SU-DHL-6 (cell line): ENCODE measurements at regions not wholly inside any gene's neighbourhood (a gene's known extent, or its start where the extent isn't known, plus 50 kb on each side); places are given as distances from the start of the nearest gene placed in this dataset.

Experiments
- EZH2phosphoT487 ChIP-seq: fragments of 200-600 bp; sonication (generic), shearing (Covaris generic); conservative IDR thresholded peaks from 2 replicates; pipeline ENCODE4 v1.6.1; 2018; ENCODE audit warnings: mild to moderate bottlenecking, antibody characterized with exemption, low read length, moderate library complexity, mixed read lengths
- TF ChIP-seq, protein P1 (sequence below): fragments of 200-600 bp; sonication (generic); IDR thresholded peaks from one replicate; pipeline ENCODE4 v1.5.1; 2017; ENCODE audit warnings: antibody characterized with exemption, mild to moderate bottlenecking, low read length, moderate library complexity; ENCODE audit not compliant: insufficient read depth, poor library complexity, severe bottlenecking

GRCh38 chr4:45280121-45280520 is 553.8 kb upstream of the GNPDA2 start:
- TF ChIP-seq, protein P1, sequence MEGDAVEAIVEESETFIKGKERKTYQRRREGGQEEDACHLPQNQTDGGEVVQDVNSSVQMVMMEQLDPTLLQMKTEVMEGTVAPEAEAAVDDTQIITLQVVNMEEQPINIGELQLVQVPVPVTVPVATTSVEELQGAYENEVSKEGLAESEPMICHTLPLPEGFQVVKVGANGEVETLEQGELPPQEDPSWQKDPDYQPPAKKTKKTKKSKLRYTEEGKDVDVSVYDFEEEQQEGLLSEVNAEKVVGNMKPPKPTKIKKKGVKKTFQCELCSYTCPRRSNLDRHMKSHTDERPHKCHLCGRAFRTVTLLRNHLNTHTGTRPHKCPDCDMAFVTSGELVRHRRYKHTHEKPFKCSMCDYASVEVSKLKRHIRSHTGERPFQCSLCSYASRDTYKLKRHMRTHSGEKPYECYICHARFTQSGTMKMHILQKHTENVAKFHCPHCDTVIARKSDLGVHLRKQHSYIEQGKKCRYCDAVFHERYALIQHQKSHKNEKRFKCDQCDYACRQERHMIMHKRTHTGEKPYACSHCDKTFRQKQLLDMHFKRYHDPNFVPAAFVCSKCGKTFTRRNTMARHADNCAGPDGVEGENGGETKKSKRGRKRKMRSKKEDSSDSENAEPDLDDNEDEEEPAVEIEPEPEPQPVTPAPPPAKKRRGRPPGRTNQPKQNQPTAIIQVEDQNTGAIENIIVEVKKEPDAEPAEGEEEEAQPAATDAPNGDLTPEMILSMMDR = no peak
- TF ChIP-seq EZH2phosphoT487 = no peak
